H1 (cell line): ENCODE measurements at regions not wholly inside any gene's neighbourhood (a gene's known extent, or its start where the extent isn't known, plus 50 kb on each side); places are given as distances from the start of the nearest gene placed in this dataset.

Source experiments
- CEBPB ChIP-seq: IDR thresholded peaks from 2 replicates; pipeline ENCODE4 v1.6.1; 2012; ENCODE audit warnings: low read depth, low read length
- RFX5 ChIP-seq: IDR thresholded peaks from 2 replicates; pipeline ENCODE4 v1.6.1; 2011; ENCODE audit warnings: low read depth, low read length, improper control_type of control experiment, borderline replicate concordance
- YY1 ChIP-seq: IDR thresholded peaks from 2 replicates; pipeline ENCODE4 v1.6.1; 2011; ENCODE audit warnings: low read depth, mild to moderate bottlenecking, low read length
- TF ChIP-seq, protein P1 (sequence below): IDR thresholded peaks from 2 replicates; pipeline ENCODE4 v1.6.1; 2012; ENCODE audit warnings: inconsistent platforms

DNA sequence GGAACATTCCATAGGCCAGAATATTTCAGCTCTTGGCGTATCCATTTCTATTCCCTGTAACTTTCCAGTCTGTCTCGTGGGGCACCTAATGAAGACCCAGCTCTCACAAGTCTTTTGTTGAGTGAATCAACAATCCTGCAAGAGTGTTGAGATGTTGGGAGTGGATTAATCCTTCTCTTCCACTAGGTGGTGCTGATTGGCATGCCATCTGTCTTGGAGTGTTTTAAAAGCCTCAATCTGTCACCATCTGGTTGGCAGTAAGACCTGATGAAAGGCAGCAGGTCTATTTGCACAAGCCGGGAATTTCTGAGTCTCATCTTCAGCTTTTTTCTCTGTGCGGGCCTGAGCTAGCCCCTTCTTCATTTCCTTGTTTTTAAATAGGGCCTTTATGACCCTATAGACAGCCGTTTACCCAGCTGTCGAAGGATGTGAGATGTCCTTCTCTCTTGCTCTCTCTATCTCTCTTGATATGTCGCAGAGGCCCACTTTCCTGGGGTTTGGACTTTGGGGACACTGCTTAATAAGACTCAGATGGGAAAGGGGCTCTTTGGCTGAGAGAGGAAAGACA is 180.5 kb downstream of the ZNF365 start (continued):
- TF ChIP-seq, protein P1, sequence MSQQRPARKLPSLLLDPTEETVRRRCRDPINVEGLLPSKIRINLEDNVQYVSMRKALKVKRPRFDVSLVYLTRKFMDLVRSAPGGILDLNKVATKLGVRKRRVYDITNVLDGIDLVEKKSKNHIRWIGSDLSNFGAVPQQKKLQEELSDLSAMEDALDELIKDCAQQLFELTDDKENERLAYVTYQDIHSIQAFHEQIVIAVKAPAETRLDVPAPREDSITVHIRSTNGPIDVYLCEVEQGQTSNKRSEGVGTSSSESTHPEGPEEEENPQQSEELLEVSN, result no peak
- TF ChIP-seq CEBPB (no peak), RFX5 (no peak), YY1 (0 out of 2 replicates have a peak, but pooled peaks have one; percentile 37)
- TF ChIP-seq, all 59 proteins: peak for 4
